ENCODE measurements at regions not wholly inside any gene's neighbourhood (a gene's known extent, or its start where the extent isn't known, plus 50 kb on each side); places are given as distances from the start of the nearest gene placed in this dataset.
"Not testable (repeated sequence)": the region's sequence is repeated elsewhere in the genome, so short reads cannot be mapped to it uniquely, and the experiment has no call there.

GRCh38 chr1:198977909-198978308 is 339.1 kb downstream of the PTPRC start:
- DNase-seq (ENCODE audit: low spot score), result no peak

- DNase-seq (ENCODE audit: low spot score), result no peak
These were observed 339.7 kb downstream of the PTPRC start for GRCh38 chr1:198978523-198978922.

GRCh38 chr1:198986036-198986435 is 347.2 kb downstream of the PTPRC start:
- DNase-seq (ENCODE audit: low spot score), result no peak

GRCh38 chr1:198986442-198986841 is 347.6 kb downstream of the PTPRC start:
- DNase-seq (ENCODE audit: low spot score), result no peak

GRCh38 chr1:199002661-199003060 is 363.8 kb downstream of the PTPRC start:
- no peak for DNase-seq (ENCODE audit: low spot score)

- DNase-seq (ENCODE audit: low spot score), result no peak
These were observed 368.6 kb downstream of the PTPRC start for GRCh38 chr1:199007423-199007822.

GRCh38 chr1:199009447-199009846 is 370.6 kb downstream of the PTPRC start:
- DNase-seq (ENCODE audit: low spot score), result no peak

GRCh38 chr1:199010492-199010891 is 371.7 kb downstream of the PTPRC start:
- DNase-seq (ENCODE audit: low spot score), result no peak

GRCh38 chr1:199010933-199011332 is 372.1 kb downstream of the PTPRC start:
- no peak for DNase-seq (ENCODE audit: low spot score)

GRCh38 chr1:199015799-199016198 is 377.0 kb downstream of the PTPRC start:
- DNase-seq (ENCODE audit: low spot score), result no peak

GRCh38 chr1:199018471-199019135 is 379.8 kb downstream of the PTPRC start:
- DNase-seq (ENCODE audit: low spot score), result no peak

GRCh38 chr1:199020051-199020450 is 381.2 kb downstream of the PTPRC start:
- DNase-seq (ENCODE audit: low spot score), result no peak

- DNase-seq (ENCODE audit: low spot score), result no peak
These were observed 382.1 kb downstream of the PTPRC start for GRCh38 chr1:199020904-199021303.

- DNase-seq (ENCODE audit: low spot score), result no peak
These were observed 390.6 kb downstream of the PTPRC start for GRCh38 chr1:199029401-199029800.

GRCh38 chr1:199029855-199030254 is 391.0 kb downstream of the PTPRC start:
- DNase-seq (ENCODE audit: low spot score), result no peak

GRCh38 chr1:199030541-199030940 is 391.7 kb downstream of the PTPRC start:
- DNase-seq (ENCODE audit: low spot score), result not testable (repeated sequence)

- not testable (repeated sequence) for DNase-seq (ENCODE audit: low spot score)
These were observed 392.3 kb downstream of the PTPRC start for GRCh38 chr1:199031170-199031569.

GRCh38 chr1:199032479-199032878 is 393.6 kb downstream of the PTPRC start:
- DNase-seq (ENCODE audit: low spot score), result not testable (repeated sequence)

GRCh38 chr1:199033661-199034060 is 394.8 kb downstream of the PTPRC start:
- DNase-seq (ENCODE audit: low spot score), result no peak

- DNase-seq (ENCODE audit: low spot score), result no peak
These were observed 399.3 kb downstream of the PTPRC start for GRCh38 chr1:199038156-199038555.

GRCh38 chr1:199040076-199040905 is 401.5 kb downstream of the PTPRC start:
- no peak for DNase-seq (ENCODE audit: low spot score)

- peak; percentile 36 for DNase-seq (ENCODE audit: low spot score)
These were observed 402.5 kb downstream of the PTPRC start for GRCh38 chr1:199041173-199041914.

GRCh38 chr1:199042193-199042592 is 403.4 kb downstream of the PTPRC start:
- no peak for DNase-seq (ENCODE audit: low spot score)
